GM12878 (cell line): ENCODE measurements at regions not wholly inside any gene's neighbourhood (a gene's known extent, or its start where the extent isn't known, plus 50 kb on each side); places are given as distances from the start of the nearest gene placed in this dataset.

ENCODE experiments used
- ATAC-seq: fragments of 200-7000 bp; cut with Tn5 transposase; 3 replicates; pipeline ENCODE4 v1.9.1; 2020; ENCODE audit warnings: mild to moderate bottlenecking, moderate library complexity
- BruUV-seq: library from RNA; stranded (reverse); fragments of 400-500 nt; replicated peaks from 2 replicates; lab custom pipeline; 2021; lab: Mats Ljungman, UMichigan
- CTCF ChIA-PET: fragments of 300-600 bp; sonication (Branson Sonifier 250); formaldehyde crosslinking; extraction: SDS; loops from one replicate; lab custom pipeline; 2021; ENCODE audit warnings: inconsistent platforms; lab: Yijun Ruan, JAX
- POLR2A ChIA-PET: fragments of 350-600 bp; formaldehyde crosslinking; extraction: SDS; loops from one replicate; lab custom pipeline; 2021; ENCODE audit warnings: inconsistent platforms; lab: Charles Lee
- RAD21 ChIA-PET: fragments of 300-600 bp; sonication (Branson Sonifier 250); formaldehyde crosslinking; loops from one replicate; lab custom pipeline; 2023; ENCODE audit warnings: antibody characterized with exemption; ENCODE audit not compliant: unreplicated experiment; lab: Charles Lee
- SMC1A ChIA-PET: fragments of 300-600 bp; sonication (Branson Sonifier 250); formaldehyde crosslinking; loops from one replicate; lab custom pipeline; 2023; ENCODE audit not compliant: unreplicated experiment, uncharacterized antibody; lab: Charles Lee
- DNase-seq: peaks from one replicate; pipeline ENCODE4 v3.0.0-alpha.2; 2011; ENCODE audit warnings: low read depth, low spot score
- FAIRE-seq: peaks from 3 replicates; lab custom pipeline; 2011; peaks lifted over from hg19 to GRCh38; lab: Jason Lieb, UNC
- H2AFZ ChIP-seq: 2 replicates; pipeline ENCODE4 v1.6.0; 2011; ENCODE audit warnings: low read depth, low read length, control low read depth; ENCODE audit not compliant: control insufficient read depth
- H3K27ac ChIP-seq: 2 replicates; pipeline ENCODE4 v1.5.1; 2011; ENCODE audit warnings: control low read depth; ENCODE audit not compliant: control insufficient read depth, insufficient read depth
- H3K27me3 ChIP-seq, 2 experiments: replicated peaks in 1 of 2; 2 replicates each; pipeline versions ENCODE4 v1.6.0 to v1.6.1; 2011; ENCODE audit warnings: low read length in 1 of 2; ENCODE audit not compliant: control insufficient read depth in 2 of 2, insufficient read depth in 2 of 2
- H3K36me3 ChIP-seq, 2 experiments: 2 replicates each; pipeline ENCODE4 v1.5.1; 2011; ENCODE audit warnings: low read length in 1 of 2; ENCODE audit not compliant: control insufficient read depth in 2 of 2, insufficient read depth in 2 of 2
- H3K4me1 ChIP-seq: 2 replicates; pipeline ENCODE4 v1.6.1; 2011; ENCODE audit warnings: mild to moderate bottlenecking, low read length, moderate library complexity, mixed read lengths; ENCODE audit not compliant: control insufficient read depth, insufficient read depth
- H3K4me2 ChIP-seq: 2 replicates; pipeline ENCODE4 v1.6.0; 2011; ENCODE audit warnings: control low read depth; ENCODE audit not compliant: control insufficient read depth, insufficient read depth
- H3K4me3 ChIP-seq: fragments of 200-600 bp; sonication (generic); 2 replicates; pipeline ENCODE4 v1.5.1; 2016
- H3K79me2 ChIP-seq: 2 replicates; pipeline ENCODE4 v1.6.0; 2011; ENCODE audit warnings: low read length; ENCODE audit not compliant: control insufficient read depth, insufficient read depth
- H3K9ac ChIP-seq: 2 replicates; pipeline ENCODE4 v1.8.0; 2011; ENCODE audit warnings: low read length, control low read depth, mixed read lengths; ENCODE audit not compliant: control insufficient read depth, insufficient read depth
- H3K9me3 ChIP-seq: replicated peaks from 3 replicates; pipeline ENCODE4 v1.5.1; 2011; ENCODE audit warnings: mild to moderate bottlenecking, low read length; ENCODE audit not compliant: control insufficient read depth, insufficient read depth
- H4K20me1 ChIP-seq: 2 replicates; pipeline ENCODE4 v1.6.0; 2011; ENCODE audit not compliant: control insufficient read depth, insufficient read depth
- BCL11A ChIP-seq: IDR thresholded peaks from 2 replicates; pipeline ENCODE4 v1.6.1; 2011; ENCODE audit warnings: low read depth, low read length
- BCLAF1 ChIP-seq: fragments of 450-650 bp; IDR thresholded peaks from 2 replicates; pipeline ENCODE4 v1.6.1; 2017; ENCODE audit warnings: antibody characterized with exemption, mild to moderate bottlenecking, moderate library complexity
- CBFB ChIP-seq: IDR thresholded peaks from 2 replicates; pipeline ENCODE4 v1.6.1; 2016; ENCODE audit warnings: antibody characterized with exemption, low read depth
- CBX5 ChIP-seq: sonication (generic); IDR thresholded peaks from 2 replicates; pipeline ENCODE4 v1.6.1; 2016; ENCODE audit warnings: low read depth, moderate library complexity, mild to moderate bottlenecking, inconsistent platforms
- CEBPB ChIP-seq, 2 experiments: fragments of 150-350 bp in 1 of 2; IDR thresholded peaks; 2 replicates each; pipeline ENCODE4 v1.6.1; 2012 to 2014; ENCODE audit warnings: low read depth in 2 of 2, low read length in 2 of 2, borderline replicate concordance in 1 of 2, inconsistent platforms in 1 of 2
- MXI1 ChIP-seq: fragments of 150-350 bp; IDR thresholded peaks from 2 replicates; pipeline ENCODE4 v1.6.1; 2011; ENCODE audit warnings: low read depth, mild to moderate bottlenecking, inconsistent platforms, low read length, improper control_type of control experiment
- SMAD5 ChIP-seq: IDR thresholded peaks from 2 replicates; pipeline ENCODE4 v1.6.1; 2016; ENCODE audit warnings: antibody characterized with exemption, low read depth
- SMC3 ChIP-seq: IDR thresholded peaks from 2 replicates; pipeline ENCODE4 v1.6.1; 2011; ENCODE audit warnings: low read length, improper control_type of control experiment, borderline replicate concordance
- SPI1 ChIP-seq: IDR thresholded peaks from 2 replicates; pipeline ENCODE4 v1.6.1; 2011; ENCODE audit warnings: low read depth, mild to moderate bottlenecking, low read length, moderate library complexity, borderline replicate concordance; ENCODE audit not compliant: insufficient read depth
- SREBF2 ChIP-seq: IDR thresholded peaks from 2 replicates; pipeline ENCODE4 v1.6.1; 2012; ENCODE audit warnings: mild to moderate bottlenecking, low read length
- STAT3 ChIP-seq: IDR thresholded peaks from 2 replicates; pipeline ENCODE4 v1.6.1; 2011; ENCODE audit warnings: low read depth, low read length, improper control_type of control experiment
- ZNF687 ChIP-seq: fragments of 450-650 bp; IDR thresholded peaks from 2 replicates; pipeline ENCODE4 v1.6.1; 2017; ENCODE audit warnings: mild to moderate bottlenecking, moderate library complexity
- ZZZ3 ChIP-seq: IDR thresholded peaks from 2 replicates; pipeline ENCODE4 v1.6.1; 2011; ENCODE audit warnings: low read depth; ENCODE audit not compliant: control insufficient read depth, insufficient read length
- WGBS: methylation state at CpG from one replicate; pipeline ENCODE4 v1.1.6; 2016; ENCODE audit warnings: low lambda C conversion rate; ENCODE audit not compliant: insufficient replicate concordance, insufficient coverage; ENCODE audit errors: missing lambda C conversion rate; 5-methylcytosine and 5-hydroxymethylcytosine counted together
- in situ Hi-C: fragments of 300-500 bp; cut with MboI; formaldehyde crosslinking; loops from 9 replicates; pipeline ENCODE4 v1.14.3; 2018; ENCODE audit warnings: mixed read lengths
- intact Hi-C: fragments of 100-400 bp; cut with micrococcal nuclease; formaldehyde crosslinking; loops from one replicate; pipeline ENCODE4 v1.14.2; 2022; ENCODE audit not compliant: unreplicated experiment

- whole genome bisulfite sequencing, result 61% methylated on average over 2 of the region's 2 CpGs
- no peak overlapping the region for H3K27ac ChIP-seq
- TF ChIP-seq ZZZ3 (no peak), STAT3 (no peak), CBFB (no peak), CEBPB (IDR thresholded peaks at IDR 0.05; ENCODE audit: borderline replicate concordance in 1 of 2, low read depth in 2 of 2, low read length in 2 of 2) (no peak), CBX5 (no peak)
- TF ChIP-seq, all 136 proteins: peak for 0
- BruUV-seq, result no TSS peak
- ATAC-seq, result no peak
- H2AFZ ChIP-seq, result no peak overlapping the region
- H3K9me3 ChIP-seq, result no peaks in the 10 kb centered on the region
- H3K36me3 ChIP-seq, result no peaks in the 10 kb centered on the region
- in situ Hi-C loops, result no loop called here
- H3K4me3 ChIP-seq, result no peak overlapping the region
- ChIA-PET RAD21 (no interaction called here), SMC1A (no interaction called here), POLR2A (no interaction called here), CTCF (no interaction called here)
- no peak overlapping the region for H3K9ac ChIP-seq
- no peaks in the 10 kb centered on the region for H3K4me1 ChIP-seq
- no peak for DNase-seq
- H3K27me3 ChIP-seq, result no peaks in the 10 kb centered on the region
- no peaks in the 10 kb centered on the region for H4K20me1 ChIP-seq
- no peak overlapping the region for H3K4me2 ChIP-seq
- intact Hi-C loops, result no loop called here
- no peaks in the 10 kb centered on the region for H3K79me2 ChIP-seq
- no peak for FAIRE-seq
Measured at GRCh38 chrX:111581086-111581485, 69.6 kb downstream of the SERTM2 start.

- Histone ChIP-seq H3K27ac (no peak overlapping the region), H3K36me3 (no peaks in the 10 kb centered on the region), H3K4me3 (no peak overlapping the region), H3K9ac (no peak overlapping the region), H3K9me3 (no peaks in the 10 kb centered on the region), H3K4me2 (no peak overlapping the region), H3K79me2 (no peaks in the 10 kb centered on the region), H3K27me3 (no peaks in the 10 kb centered on the region), H4K20me1 (no peaks in the 10 kb centered on the region), H3K4me1 (no peaks in the 10 kb centered on the region), H2AFZ (no peak overlapping the region)
- in situ Hi-C loops (no loop called here), intact Hi-C loops (no loop called here)
- WGBS, result 0% methylated on average over 2 of the region's 2 CpGs
- ChIA-PET CTCF (no interaction called here), RAD21 (no interaction called here), SMC1A (no interaction called here), POLR2A (no interaction called here)
- ATAC-seq (no peak), DNase-seq (no peak), FAIRE-seq (no peak)
- no TSS peak for BruUV-seq
- TF ChIP-seq SPI1 (no peak), BCLAF1 (no peak), SMAD5 (no peak), MXI1 (no peak), ZNF687 (no peak), SMC3 (no peak), BCL11A (no peak), SREBF2 (no peak)
Measured at GRCh38 chrX:111585337-111585736, 73.9 kb downstream of the SERTM2 start.
